ENCODE measurements at regions not wholly inside any gene's neighbourhood (a gene's known extent, or its start where the extent isn't known, plus 50 kb on each side); places are given as distances from the start of the nearest gene placed in this dataset.

DNA sequence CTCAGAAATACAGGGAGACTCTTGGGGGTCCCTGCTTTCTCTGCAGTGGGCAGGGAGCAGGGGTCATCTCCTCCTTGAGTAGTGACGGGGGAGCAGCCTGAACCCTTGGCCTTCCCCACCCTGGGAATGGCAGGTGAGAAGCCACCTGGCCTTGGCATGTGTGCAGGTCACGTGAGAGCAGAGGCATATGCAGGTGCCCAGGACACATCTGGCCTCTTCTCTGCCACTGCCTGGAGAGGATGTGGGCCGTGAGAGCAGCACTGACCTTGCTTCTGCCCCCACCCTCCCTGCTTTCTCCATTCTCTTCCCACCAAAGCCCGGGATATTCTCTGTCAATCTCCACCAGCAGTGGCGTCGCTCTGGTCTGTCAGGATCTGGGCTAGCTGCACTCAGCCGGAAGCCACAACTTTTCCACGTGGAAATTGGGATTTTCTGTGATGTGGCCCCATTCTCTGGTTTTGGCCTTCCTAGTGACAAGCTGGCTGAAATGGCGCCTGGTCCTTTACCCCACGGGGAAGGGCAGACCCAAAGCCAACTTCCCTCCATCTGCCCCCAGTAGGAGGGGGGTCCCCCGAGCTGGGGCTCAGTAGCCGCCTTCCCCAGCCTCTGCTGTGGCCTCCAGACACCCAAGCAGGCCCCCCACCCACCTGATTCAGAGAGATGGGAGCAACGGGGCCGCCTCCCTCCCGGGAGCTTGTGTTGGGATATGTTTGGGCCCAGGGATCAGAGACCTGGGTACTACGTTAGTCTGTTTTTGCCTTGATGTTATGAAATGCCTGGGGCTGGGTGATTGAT lies 70.4 kb upstream of the FCN1 start:
- peaks cover 10% of the 10 kb centered on the region; the same call in 2 of the 3 replicates for H3K9me3 ChIP-seq
- ChIA-PET CTCF (no interaction called here), POLR2A (no interaction called here)
- no peak overlapping the region for H3K27ac ChIP-seq
- no peaks in the 10 kb centered on the region for H3K4me1 ChIP-seq
- no peak for ATAC-seq
- DNase-seq (ENCODE audit: low read depth in 1 of 2, low spot score in 1 of 2) = no peak
- FAIRE-seq = no peak
- no peak overlapping the region for H3K4me3 ChIP-seq
- 30% methylated on average over 11 of the region's 16 CpGs for WGBS (ENCODE audit: missing lambda C conversion rate)
- TF ChIP-seq HDAC2 (IDR thresholded peaks at IDR 0.05) (no peak), MAFK (IDR thresholded peaks at IDR 0.05; ENCODE audit: partially characterized antibody) (no peak)
- H3K4me2 ChIP-seq = no peak overlapping the region

DNA sequence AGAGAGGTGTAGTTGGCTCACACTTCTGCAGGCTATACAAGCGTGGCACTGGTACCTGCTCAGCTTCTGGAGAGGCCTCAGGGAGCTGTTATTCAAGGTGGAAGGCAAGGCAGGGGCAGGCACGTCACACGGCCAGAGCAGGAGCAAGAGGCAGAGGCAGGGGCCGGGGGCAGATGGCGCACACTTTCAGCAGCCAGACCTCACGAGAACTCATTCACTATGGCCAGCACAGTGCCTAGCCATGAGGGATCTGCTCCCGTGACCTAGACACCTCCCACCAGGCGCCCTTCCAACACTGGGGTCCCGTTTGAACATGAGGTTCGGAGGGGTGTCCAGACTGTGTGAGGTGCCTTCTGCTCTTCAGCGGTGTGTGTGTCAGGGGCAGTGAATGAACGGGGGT lies 71.0 kb upstream of the FCN1 start:
- TF ChIP-seq, protein P1, sequence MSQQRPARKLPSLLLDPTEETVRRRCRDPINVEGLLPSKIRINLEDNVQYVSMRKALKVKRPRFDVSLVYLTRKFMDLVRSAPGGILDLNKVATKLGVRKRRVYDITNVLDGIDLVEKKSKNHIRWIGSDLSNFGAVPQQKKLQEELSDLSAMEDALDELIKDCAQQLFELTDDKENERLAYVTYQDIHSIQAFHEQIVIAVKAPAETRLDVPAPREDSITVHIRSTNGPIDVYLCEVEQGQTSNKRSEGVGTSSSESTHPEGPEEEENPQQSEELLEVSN (IDR thresholded peaks at IDR 0.05; ENCODE audit: borderline replicate concordance, low read depth) = no peak
- TF ChIP-seq HOXB13 (CRISPR knock-in tag; IDR thresholded peaks at IDR 0.05; ENCODE audit: low read depth) = no peak
- no peak for TF ChIP-seq EP300 (IDR thresholded peaks at IDR 0.05)
- TF ChIP-seq EHMT2 (IDR thresholded peaks at IDR 0.05; ENCODE audit: low read depth) = no peak
- TF ChIP-seq RARB (CRISPR knock-in tag; IDR thresholded peaks at IDR 0.05) = no peak
- no peak for TF ChIP-seq CEBPB (IDR thresholded peaks at IDR 0.05)
- TF ChIP-seq NPAS2 (CRISPR knock-in tag; IDR thresholded peaks at IDR 0.05; ENCODE audit: borderline replicate concordance) = no peak
- TF ChIP-seq HDAC2 (IDR thresholded peaks at IDR 0.05) = no peak
- TF ChIP-seq NR3C1 (IDR thresholded peaks at IDR 0.05) = no peak
- TF ChIP-seq POLR2AphosphoS2 (conservative IDR thresholded peaks at IDR 0.05; ENCODE audit: low read length) = no peak
- TF ChIP-seq FOXS1 (CRISPR knock-in tag; IDR thresholded peaks at IDR 0.05) = no peak
- no peak for TF ChIP-seq CHD4 (IDR thresholded peaks at IDR 0.05; ENCODE audit: borderline replicate concordance)
- TF ChIP-seq, protein P2, sequence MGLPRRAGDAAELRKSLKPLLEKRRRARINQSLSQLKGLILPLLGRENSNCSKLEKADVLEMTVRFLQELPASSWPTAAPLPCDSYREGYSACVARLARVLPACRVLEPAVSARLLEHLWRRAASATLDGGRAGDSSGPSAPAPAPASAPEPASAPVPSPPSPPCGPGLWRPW (IDR thresholded peaks at IDR 0.05) = no peak
- no peak for ATAC-seq
- Histone ChIP-seq H3K9me3 (peaks cover 10% of the 10 kb centered on the region; the same call in 2 of the 3 replicates), H3K4me2 (no peak overlapping the region), H3K27ac (no peak overlapping the region), H3K4me1 (no peaks in the 10 kb centered on the region), H3K4me3 (no peak overlapping the region)
- FAIRE-seq = no peak
- CTCF ChIA-PET = no interaction called here
- DNase-seq (ENCODE audit: low read depth in 1 of 2, low spot score in 1 of 2) = no peak
- POLR2A ChIA-PET = no interaction called here
- WGBS (ENCODE audit: missing lambda C conversion rate) = 12% methylated on average over 9 of the region's 12 CpGs

DNA sequence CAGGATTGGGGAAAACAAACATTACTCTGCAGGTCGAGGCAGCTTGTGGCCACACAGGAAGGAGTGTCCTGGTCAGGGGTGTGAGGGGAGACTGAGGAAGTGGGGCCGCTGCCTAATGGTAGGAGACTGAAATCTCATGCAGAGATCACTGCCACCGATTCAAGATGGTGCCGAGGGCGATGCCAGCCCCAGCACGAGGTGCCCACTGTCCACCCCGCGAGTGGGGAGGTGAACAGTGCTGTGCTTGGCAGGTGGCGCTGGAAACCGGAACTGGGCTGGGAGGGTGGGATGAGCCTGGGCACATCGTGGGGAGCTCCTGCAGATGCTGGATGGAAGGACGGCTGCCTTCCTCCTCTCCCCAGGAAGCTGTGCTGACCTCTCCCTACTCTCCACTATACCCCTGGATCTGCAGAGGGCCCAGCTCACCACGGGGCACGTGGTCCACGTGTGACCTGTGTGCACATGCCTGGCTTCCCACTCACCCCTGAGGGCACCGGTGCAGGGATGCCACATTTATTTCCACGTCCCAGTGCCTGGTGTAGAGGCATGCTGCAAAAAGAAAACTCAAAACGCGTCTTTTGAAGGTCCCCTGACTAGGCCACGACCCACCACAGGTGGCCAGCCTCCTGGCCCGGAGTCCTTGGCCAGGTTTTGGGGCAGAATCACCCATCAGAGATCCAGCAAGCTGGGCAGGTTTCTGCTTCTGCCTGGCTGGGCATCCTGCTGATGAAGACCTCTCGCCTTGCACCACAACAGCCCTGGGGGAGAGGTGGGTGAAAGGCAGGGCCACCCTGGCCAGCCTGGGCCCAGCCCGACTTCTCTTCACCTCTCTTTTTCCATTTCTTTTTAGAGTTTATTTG lies 71.7 kb upstream of the FCN1 start:
- no peak for DNase-seq (ENCODE audit: low read depth in 1 of 2, low spot score in 1 of 2)
- H3K4me1 ChIP-seq = no peaks in the 10 kb centered on the region
- peaks cover 10% of the 10 kb centered on the region; the same call in 2 of the 3 replicates for H3K9me3 ChIP-seq
- WGBS (ENCODE audit: missing lambda C conversion rate) = 12% methylated on average over 20 of the region's 23 CpGs
- FAIRE-seq = no peak
- POLR2A ChIA-PET = no interaction called here
- no peak overlapping the region for H3K27ac ChIP-seq
- H3K4me2 ChIP-seq = no peak overlapping the region
- no peak; a peak in 1 of 6 replicates for ATAC-seq
- no peak overlapping the region for H3K4me3 ChIP-seq
- CTCF ChIA-PET = no interaction called here
- TF ChIP-seq FOXS1 (CRISPR knock-in tag; IDR thresholded peaks at IDR 0.05) (no peak), MAFK (IDR thresholded peaks at IDR 0.05; ENCODE audit: partially characterized antibody) (no peak), BHLHE40 (IDR thresholded peaks at IDR 0.05; ENCODE audit: low read depth, low read length) (no peak), TFCP2L1 (CRISPR knock-in tag; IDR thresholded peaks at IDR 0.05) (no peak), RARB (CRISPR knock-in tag; IDR thresholded peaks at IDR 0.05) (no peak), SMC3 (IDR thresholded peaks at IDR 0.05) (no peak), HEYL (CRISPR knock-in tag; IDR thresholded peaks at IDR 0.05) (no peak), CHD4 (IDR thresholded peaks at IDR 0.05; ENCODE audit: borderline replicate concordance) (no peak), EP300 (IDR thresholded peaks at IDR 0.05) (no peak), NPAS2 (CRISPR knock-in tag; IDR thresholded peaks at IDR 0.05; ENCODE audit: borderline replicate concordance) (no peak), RAD21 (conservative IDR thresholded peaks at IDR 0.05 in 1 of 2, IDR thresholded peaks at IDR 0.05 in 1 of 2) (no peak)
- TF ChIP-seq, protein P3, sequence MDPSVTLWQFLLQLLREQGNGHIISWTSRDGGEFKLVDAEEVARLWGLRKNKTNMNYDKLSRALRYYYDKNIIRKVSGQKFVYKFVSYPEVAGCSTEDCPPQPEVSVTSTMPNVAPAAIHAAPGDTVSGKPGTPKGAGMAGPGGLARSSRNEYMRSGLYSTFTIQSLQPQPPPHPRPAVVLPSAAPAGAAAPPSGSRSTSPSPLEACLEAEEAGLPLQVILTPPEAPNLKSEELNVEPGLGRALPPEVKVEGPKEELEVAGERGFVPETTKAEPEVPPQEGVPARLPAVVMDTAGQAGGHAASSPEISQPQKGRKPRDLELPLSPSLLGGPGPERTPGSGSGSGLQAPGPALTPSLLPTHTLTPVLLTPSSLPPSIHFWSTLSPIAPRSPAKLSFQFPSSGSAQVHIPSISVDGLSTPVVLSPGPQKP (IDR thresholded peaks at IDR 0.05; ENCODE audit: low read depth, low read length) = no peak
- TF ChIP-seq, protein P1 (IDR thresholded peaks at IDR 0.05; ENCODE audit: borderline replicate concordance, low read depth) = no peak
- TF ChIP-seq, protein P4, sequence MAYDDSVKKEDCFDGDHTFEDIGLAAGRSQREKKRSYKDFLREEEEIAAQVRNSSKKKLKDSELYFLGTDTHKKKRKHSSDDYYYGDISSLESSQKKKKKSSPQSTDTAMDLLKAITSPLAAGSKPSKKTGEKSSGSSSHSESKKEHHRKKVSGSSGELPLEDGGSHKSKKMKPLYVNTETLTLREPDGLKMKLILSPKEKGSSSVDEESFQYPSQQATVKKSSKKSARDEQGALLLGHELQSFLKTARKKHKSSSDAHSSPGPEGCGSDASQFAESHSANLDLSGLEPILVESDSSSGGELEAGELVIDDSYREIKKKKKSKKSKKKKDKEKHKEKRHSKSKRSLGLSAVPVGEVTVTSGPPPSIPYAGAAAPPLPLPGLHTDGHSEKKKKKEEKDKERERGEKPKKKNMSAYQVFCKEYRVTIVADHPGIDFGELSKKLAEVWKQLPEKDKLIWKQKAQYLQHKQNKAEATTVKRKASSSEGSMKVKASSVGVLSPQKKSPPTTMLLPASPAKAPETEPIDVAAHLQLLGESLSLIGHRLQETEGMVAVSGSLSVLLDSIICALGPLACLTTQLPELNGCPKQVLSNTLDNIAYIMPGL (CRISPR knock-in tag; IDR thresholded peaks at IDR 0.05; ENCODE audit: borderline replicate concordance) = no peak
- TF ChIP-seq, protein P5, sequence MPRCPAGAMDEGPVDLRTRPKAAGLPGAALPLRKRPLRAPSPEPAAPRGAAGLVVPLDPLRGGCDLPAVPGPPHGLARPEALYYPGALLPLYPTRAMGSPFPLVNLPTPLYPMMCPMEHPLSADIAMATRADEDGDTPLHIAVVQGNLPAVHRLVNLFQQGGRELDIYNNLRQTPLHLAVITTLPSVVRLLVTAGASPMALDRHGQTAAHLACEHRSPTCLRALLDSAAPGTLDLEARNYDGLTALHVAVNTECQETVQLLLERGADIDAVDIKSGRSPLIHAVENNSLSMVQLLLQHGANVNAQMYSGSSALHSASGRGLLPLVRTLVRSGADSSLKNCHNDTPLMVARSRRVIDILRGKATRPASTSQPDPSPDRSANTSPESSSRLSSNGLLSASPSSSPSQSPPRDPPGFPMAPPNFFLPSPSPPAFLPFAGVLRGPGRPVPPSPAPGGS (IDR thresholded peaks at IDR 0.05) = no peak

Data from A549 (cell line).